IPS-18a (cell line): ENCODE measurements at regions not wholly inside any gene's neighbourhood (a gene's known extent, or its start where the extent isn't known, plus 50 kb on each side); places are given as distances from the start of the nearest gene placed in this dataset.

Experiments used
- H3K27ac ChIP-seq: one replicate; pipeline ENCODE4 v1.5.1; 2013; ENCODE audit warnings: low read length
- H3K27me3 ChIP-seq: one replicate; pipeline ENCODE4 v1.6.1; 2013; ENCODE audit warnings: mild to moderate bottlenecking, low read length; ENCODE audit not compliant: control insufficient read depth, insufficient read depth
- H3K36me3 ChIP-seq: one replicate; pipeline ENCODE4 v1.6.1; 2013; ENCODE audit warnings: low read depth, low read length; ENCODE audit not compliant: control insufficient read depth
- H3K4me1 ChIP-seq: one replicate; pipeline ENCODE4 v1.6.1; 2013; ENCODE audit warnings: low read depth, low read length; ENCODE audit not compliant: control insufficient read depth
- H3K4me3 ChIP-seq: one replicate; pipeline ENCODE4 v1.5.1; 2013; ENCODE audit warnings: low read length
- H3K9ac ChIP-seq: one replicate; pipeline ENCODE4 v1.6.1; 2013; ENCODE audit warnings: mild to moderate bottlenecking, low read length, moderate library complexity
- H3K9me3 ChIP-seq: one replicate; pipeline ENCODE4 v1.6.1; 2013; ENCODE audit warnings: low read depth, low read length; ENCODE audit not compliant: control insufficient read depth

- Histone ChIP-seq H3K9ac (no peak overlapping the region), H3K9me3 (no peaks in the 10 kb centered on the region), H3K27me3 (no peaks in the 10 kb centered on the region), H3K36me3 (no peaks in the 10 kb centered on the region), H3K4me3 (no peak overlapping the region), H3K27ac (no peak overlapping the region), H3K4me1 (peaks cover 30% of the 10 kb centered on the region)
These were observed 154.1 kb upstream of the CD180 start for GRCh38 chr5:67350618-67351201.

GRCh38 chr5:67350185-67350584 lies 153.6 kb upstream of the CD180 start:
- H3K27me3 ChIP-seq = no peaks in the 10 kb centered on the region
- no peaks in the 10 kb centered on the region for H3K36me3 ChIP-seq
- H3K27ac ChIP-seq = no peak overlapping the region
- H3K9me3 ChIP-seq = no peaks in the 10 kb centered on the region
- no peak overlapping the region for H3K4me3 ChIP-seq
- H3K4me1 ChIP-seq = peaks cover 30% of the 10 kb centered on the region
- no peak overlapping the region for H3K9ac ChIP-seq

- H3K36me3 ChIP-seq = no peaks in the 10 kb centered on the region
- no peaks in the 10 kb centered on the region for H3K9me3 ChIP-seq
- no peaks in the 10 kb centered on the region for H3K27me3 ChIP-seq
- no peak overlapping the region for H3K9ac ChIP-seq
- no peak overlapping the region for H3K4me3 ChIP-seq
- peaks cover 16% of the 10 kb centered on the region for H3K4me1 ChIP-seq
- H3K27ac ChIP-seq = no peak overlapping the region
These were observed 151.2 kb upstream of the CD180 start for GRCh38 chr5:67347821-67348220.

- Histone ChIP-seq H3K27me3 (no peaks in the 10 kb centered on the region), H3K36me3 (no peaks in the 10 kb centered on the region), H3K4me1 (peaks cover 16% of the 10 kb centered on the region), H3K9me3 (no peaks in the 10 kb centered on the region), H3K4me3 (no peak overlapping the region), H3K9ac (no peak overlapping the region), H3K27ac (no peak overlapping the region)
These were observed 150.0 kb upstream of the CD180 start for GRCh38 chr5:67346611-67347010.

GRCh38 chr5:67344870-67345269 lies 148.3 kb upstream of the CD180 start:
- no peak overlapping the region for H3K4me3 ChIP-seq
- no peaks in the 10 kb centered on the region for H3K9me3 ChIP-seq
- no peaks in the 10 kb centered on the region for H3K27me3 ChIP-seq
- H3K36me3 ChIP-seq = no peaks in the 10 kb centered on the region
- H3K27ac ChIP-seq = no peak overlapping the region
- no peak overlapping the region for H3K9ac ChIP-seq
- peaks cover 16% of the 10 kb centered on the region for H3K4me1 ChIP-seq

- H3K27ac ChIP-seq = no peak overlapping the region
- no peak overlapping the region for H3K9ac ChIP-seq
- peaks cover 16% of the 10 kb centered on the region for H3K4me1 ChIP-seq
- H3K4me3 ChIP-seq = no peak overlapping the region
- H3K36me3 ChIP-seq = no peaks in the 10 kb centered on the region
- no peaks in the 10 kb centered on the region for H3K27me3 ChIP-seq
- no peaks in the 10 kb centered on the region for H3K9me3 ChIP-seq
These were observed 147.2 kb upstream of the CD180 start for GRCh38 chr5:67343835-67344234.

GRCh38 chr5:67341478-67341877 lies 144.9 kb upstream of the CD180 start:
- H3K4me3 ChIP-seq = no peak overlapping the region
- H3K9me3 ChIP-seq = no peaks in the 10 kb centered on the region
- no peaks in the 10 kb centered on the region for H3K4me1 ChIP-seq
- H3K27ac ChIP-seq = no peak overlapping the region
- no peak overlapping the region for H3K9ac ChIP-seq
- H3K36me3 ChIP-seq = no peaks in the 10 kb centered on the region
- H3K27me3 ChIP-seq = no peaks in the 10 kb centered on the region

- Histone ChIP-seq H3K4me3 (no peak overlapping the region), H3K9ac (no peak overlapping the region), H3K4me1 (no peaks in the 10 kb centered on the region), H3K27me3 (no peaks in the 10 kb centered on the region), H3K36me3 (no peaks in the 10 kb centered on the region), H3K9me3 (no peaks in the 10 kb centered on the region), H3K27ac (no peak overlapping the region)
These were observed 142.7 kb upstream of the CD180 start for GRCh38 chr5:67339219-67339767.

- Histone ChIP-seq H3K27ac (no peak overlapping the region), H3K9ac (no peak overlapping the region), H3K36me3 (no peaks in the 10 kb centered on the region), H3K27me3 (no peaks in the 10 kb centered on the region), H3K4me3 (no peak overlapping the region), H3K9me3 (no peaks in the 10 kb centered on the region), H3K4me1 (no peaks in the 10 kb centered on the region)
These were observed 141.8 kb upstream of the CD180 start for GRCh38 chr5:67338421-67338820.

GRCh38 chr5:67337751-67338150 lies 141.2 kb upstream of the CD180 start:
- no peaks in the 10 kb centered on the region for H3K36me3 ChIP-seq
- no peak overlapping the region for H3K4me3 ChIP-seq
- H3K9me3 ChIP-seq = no peaks in the 10 kb centered on the region
- no peak overlapping the region for H3K9ac ChIP-seq
- H3K27ac ChIP-seq = no peak overlapping the region
- no peaks in the 10 kb centered on the region for H3K4me1 ChIP-seq
- H3K27me3 ChIP-seq = no peaks in the 10 kb centered on the region

GRCh38 chr5:67335426-67335825 lies 138.8 kb upstream of the CD180 start:
- H3K9me3 ChIP-seq = no peaks in the 10 kb centered on the region
- no peaks in the 10 kb centered on the region for H3K4me1 ChIP-seq
- no peaks in the 10 kb centered on the region for H3K36me3 ChIP-seq
- H3K9ac ChIP-seq = no peak overlapping the region
- no peak overlapping the region for H3K4me3 ChIP-seq
- no peaks in the 10 kb centered on the region for H3K27me3 ChIP-seq
- H3K27ac ChIP-seq = no peak overlapping the region

- Histone ChIP-seq H3K36me3 (no peaks in the 10 kb centered on the region), H3K4me1 (no peaks in the 10 kb centered on the region), H3K4me3 (no peak overlapping the region), H3K27me3 (no peaks in the 10 kb centered on the region), H3K9me3 (no peaks in the 10 kb centered on the region), H3K9ac (no peak overlapping the region), H3K27ac (no peak overlapping the region)
These were observed 137.8 kb upstream of the CD180 start for GRCh38 chr5:67334373-67334772.
